Activated T-cell treated with anti-CD3 and anti-CD28 coated beads, Interleukin-2, amount 50 U/mL, for 4 hours (primary cell): ENCODE measurements at regions not wholly inside any gene's neighbourhood (a gene's known extent, or its start where the extent isn't known, plus 50 kb on each side); places are given as distances from the start of the nearest gene placed in this dataset.

Experiments used
- ATAC-seq, 2 donors: fragments of 200-7000 bp; cut with Tn5 transposase; one replicate each; pipeline ENCODE4 v1.10.0; 2021
- DNase-seq: peaks from one replicate; pipeline ENCODE4 v3.0.0-alpha.2; 2020
- H3K27me3 Mint-ChIP-seq: one replicate; pipeline ENCODE4 v1.8.0; 2021; ENCODE audit warnings: low read depth, mixed read lengths
- H3K36me3 Mint-ChIP-seq: one replicate; pipeline ENCODE4 v1.8.0; 2022; ENCODE audit warnings: mixed read lengths; ENCODE audit not compliant: insufficient read depth
- H3K4me1 Mint-ChIP-seq: one replicate; pipeline ENCODE4 v1.8.0; 2021; ENCODE audit warnings: low read depth, mixed read lengths
- H3K4me3 Mint-ChIP-seq: one replicate; pipeline ENCODE4 v1.8.0; 2021; ENCODE audit warnings: mild to moderate bottlenecking, moderate library complexity, mixed read lengths
- H3K9me3 Mint-ChIP-seq: one replicate; pipeline ENCODE4 v1.8.0; 2021; ENCODE audit warnings: mixed read lengths

GRCh38 chr2:204360218-204361007 is 184.9 kb upstream of the PARD3B start:
- no peaks in the 10 kb centered on the region for H3K4me1 Mint-ChIP-seq
- ATAC-seq, result no peak
- peaks cover 16% of the 10 kb centered on the region for H3K27me3 Mint-ChIP-seq
- no peaks in the 10 kb centered on the region for H3K9me3 Mint-ChIP-seq
- no peak for DNase-seq
- H3K4me3 Mint-ChIP-seq, result no peak overlapping the region
- no peaks in the 10 kb centered on the region for H3K36me3 Mint-ChIP-seq

GRCh38 chr2:204361738-204362137 is 183.5 kb upstream of the PARD3B start:
- no peaks in the 10 kb centered on the region for H3K4me1 Mint-ChIP-seq
- DNase-seq, result no peak
- H3K27me3 Mint-ChIP-seq, result peaks cover 14% of the 10 kb centered on the region
- H3K9me3 Mint-ChIP-seq, result no peaks in the 10 kb centered on the region
- no peak for ATAC-seq
- H3K36me3 Mint-ChIP-seq, result no peaks in the 10 kb centered on the region
- no peak overlapping the region for H3K4me3 Mint-ChIP-seq

GRCh38 chr2:204362581-204362980 is 182.7 kb upstream of the PARD3B start:
- DNase-seq (no peak), ATAC-seq (no peak)
- Mint-ChIP-seq H3K4me1 (no peaks in the 10 kb centered on the region), H3K36me3 (no peaks in the 10 kb centered on the region), H3K9me3 (no peaks in the 10 kb centered on the region), H3K4me3 (no peak overlapping the region), H3K27me3 (peaks cover 6% of the 10 kb centered on the region)

- DNase-seq (no peak), ATAC-seq (no peak)
- Mint-ChIP-seq H3K4me3 (no peak overlapping the region), H3K9me3 (no peaks in the 10 kb centered on the region), H3K4me1 (no peaks in the 10 kb centered on the region), H3K36me3 (no peaks in the 10 kb centered on the region), H3K27me3 (peaks cover 5% of the 10 kb centered on the region)
Measured at GRCh38 chr2:204363513-204363912, 181.8 kb upstream of the PARD3B start.

- H3K9me3 Mint-ChIP-seq, result no peaks in the 10 kb centered on the region
- no peaks in the 10 kb centered on the region for H3K36me3 Mint-ChIP-seq
- DNase-seq (no peak), ATAC-seq (no peak)
- no peak overlapping the region for H3K4me3 Mint-ChIP-seq
- no peaks in the 10 kb centered on the region for H3K4me1 Mint-ChIP-seq
- peaks cover 5% of the 10 kb centered on the region for H3K27me3 Mint-ChIP-seq
Measured at GRCh38 chr2:204364860-204365535, 180.3 kb upstream of the PARD3B start.

- Mint-ChIP-seq H3K4me1 (no peaks in the 10 kb centered on the region), H3K27me3 (peaks cover 5% of the 10 kb centered on the region), H3K36me3 (no peaks in the 10 kb centered on the region), H3K4me3 (no peak overlapping the region), H3K9me3 (no peaks in the 10 kb centered on the region)
- ATAC-seq (no peak), DNase-seq (no peak)
Measured at GRCh38 chr2:204365811-204366210, 179.5 kb upstream of the PARD3B start.

GRCh38 chr2:204367466-204367865 is 177.8 kb upstream of the PARD3B start:
- Mint-ChIP-seq H3K4me3 (no peak overlapping the region), H3K36me3 (no peaks in the 10 kb centered on the region), H3K4me1 (no peaks in the 10 kb centered on the region), H3K27me3 (peaks cover 5% of the 10 kb centered on the region), H3K9me3 (no peaks in the 10 kb centered on the region)
- DNase-seq, result no peak
- no peak for ATAC-seq

GRCh38 chr2:204370172-204370718 is 175.0 kb upstream of the PARD3B start:
- Mint-ChIP-seq H3K9me3 (no peaks in the 10 kb centered on the region), H3K4me3 (no peak overlapping the region), H3K4me1 (no peaks in the 10 kb centered on the region), H3K27me3 (peaks cover 4% of the 10 kb centered on the region), H3K36me3 (no peaks in the 10 kb centered on the region)
- DNase-seq, result no peak
- no peak for ATAC-seq

- H3K36me3 Mint-ChIP-seq, result no peaks in the 10 kb centered on the region
- no peak overlapping the region for H3K4me3 Mint-ChIP-seq
- H3K4me1 Mint-ChIP-seq, result no peaks in the 10 kb centered on the region
- peaks cover 4% of the 10 kb centered on the region for H3K27me3 Mint-ChIP-seq
- H3K9me3 Mint-ChIP-seq, result no peaks in the 10 kb centered on the region
- DNase-seq (no peak), ATAC-seq (no peak)
Measured at GRCh38 chr2:204373942-204374341, 171.3 kb upstream of the PARD3B start.

GRCh38 chr2:204380141-204380881 is 165.0 kb upstream of the PARD3B start:
- no peaks in the 10 kb centered on the region for H3K4me1 Mint-ChIP-seq
- peaks cover 4% of the 10 kb centered on the region for H3K27me3 Mint-ChIP-seq
- H3K4me3 Mint-ChIP-seq, result no peak overlapping the region
- H3K9me3 Mint-ChIP-seq, result no peaks in the 10 kb centered on the region
- DNase-seq, result no peak
- no peak for ATAC-seq
- H3K36me3 Mint-ChIP-seq, result no peaks in the 10 kb centered on the region

GRCh38 chr2:204386668-204387067 is 158.6 kb upstream of the PARD3B start:
- H3K27me3 Mint-ChIP-seq, result peaks cover 4% of the 10 kb centered on the region
- no peaks in the 10 kb centered on the region for H3K36me3 Mint-ChIP-seq
- no peaks in the 10 kb centered on the region for H3K9me3 Mint-ChIP-seq
- DNase-seq (no peak), ATAC-seq (no peak)
- no peak overlapping the region for H3K4me3 Mint-ChIP-seq
- no peaks in the 10 kb centered on the region for H3K4me1 Mint-ChIP-seq

- Mint-ChIP-seq H3K4me1 (no peaks in the 10 kb centered on the region), H3K27me3 (peaks cover 2% of the 10 kb centered on the region), H3K4me3 (no peak overlapping the region), H3K9me3 (no peaks in the 10 kb centered on the region), H3K36me3 (no peaks in the 10 kb centered on the region)
- ATAC-seq (no peak), DNase-seq (no peak)
Measured at GRCh38 chr2:204389120-204389519, 156.2 kb upstream of the PARD3B start.

GRCh38 chr2:204389856-204390255 is 155.4 kb upstream of the PARD3B start:
- H3K27me3 Mint-ChIP-seq, result peaks cover 2% of the 10 kb centered on the region
- no peaks in the 10 kb centered on the region for H3K4me1 Mint-ChIP-seq
- no peak for DNase-seq
- no peak overlapping the region for H3K4me3 Mint-ChIP-seq
- no peaks in the 10 kb centered on the region for H3K9me3 Mint-ChIP-seq
- no peaks in the 10 kb centered on the region for H3K36me3 Mint-ChIP-seq
- ATAC-seq, result no peak

GRCh38 chr2:204395539-204395938 is 149.7 kb upstream of the PARD3B start:
- no peak for DNase-seq
- H3K4me1 Mint-ChIP-seq, result no peaks in the 10 kb centered on the region
- no peak for ATAC-seq
- H3K36me3 Mint-ChIP-seq, result no peaks in the 10 kb centered on the region
- no peaks in the 10 kb centered on the region for H3K9me3 Mint-ChIP-seq
- H3K4me3 Mint-ChIP-seq, result no peak overlapping the region
- H3K27me3 Mint-ChIP-seq, result peaks cover 7% of the 10 kb centered on the region
